ENCODE measurements at regions not wholly inside any gene's neighbourhood (a gene's known extent, or its start where the extent isn't known, plus 50 kb on each side); places are given as distances from the start of the nearest gene placed in this dataset.

GRCh38 chr21:32173121-32173724 is 105.6 kb downstream of the MIS18A start:
- Histone ChIP-seq H3K14ac (ENCODE audit: insufficient read depth, low read length) (no peak overlapping the region), H4K20me1 (ENCODE audit: control insufficient read depth, insufficient read depth, insufficient read length) (no peaks in the 10 kb centered on the region), H3K23me2 (ENCODE audit: insufficient read length, low read depth, low read length, poor library complexity, severe bottlenecking) (no peaks in the 10 kb centered on the region), H4K8ac (replicated peaks; ENCODE audit: insufficient read length, low read depth, low read length) (no peak overlapping the region), H3K23ac (ENCODE audit: insufficient read length, low read depth, low read length) (no peak overlapping the region), H2BK5ac (ENCODE audit: insufficient read length, low read length) (no peak overlapping the region), H2AFZ (ENCODE audit: low read length) (no peak overlapping the region), H3K27ac (ENCODE audit: insufficient read length, low read depth, low read length) (no peak overlapping the region), H3K18ac (ENCODE audit: insufficient read length, low read depth, low read length) (no peak overlapping the region), H3K56ac (ENCODE audit: insufficient read length, low read depth, low read length) (no peak overlapping the region), H3K27me3 (ENCODE audit: insufficient read depth, low read length) (no peaks in the 10 kb centered on the region), H3K4me2 (ENCODE audit: insufficient read depth, insufficient read length, low read length) (no peak overlapping the region), H4K5ac (ENCODE audit: insufficient read length, low read depth, low read length) (no peak overlapping the region), H2BK120ac (ENCODE audit: low read depth, low read length, poor library complexity, severe bottlenecking) (no peak overlapping the region), H2BK12ac (ENCODE audit: insufficient read length, low read depth, low read length) (no peak overlapping the region), H3K9me3 (ENCODE audit: control insufficient read depth, low read depth, low read length) (no peaks in the 10 kb centered on the region), H2BK15ac (ENCODE audit: low read depth, low read length) (no peak overlapping the region), H3K4ac (ENCODE audit: low read depth, low read length) (no peak overlapping the region), H3K79me1 (ENCODE audit: insufficient read depth, low read depth, low read length, poor library complexity, severe bottlenecking) (no peaks in the 10 kb centered on the region), H2AK5ac (ENCODE audit: insufficient read length, low read length) (no peak overlapping the region), H3T11ph (ENCODE audit: low read length) (no peak overlapping the region), H3K9ac (ENCODE audit: extremely low read depth, insufficient read length, low read length) (no peak overlapping the region), H4K91ac (ENCODE audit: insufficient read length, low read depth, low read length) (no peak overlapping the region), H3K79me2 (ENCODE audit: insufficient read depth, low read length) (no peaks in the 10 kb centered on the region), H2BK20ac (ENCODE audit: low read depth, low read length, poor library complexity, severe bottlenecking) (no peak overlapping the region), H3K4me1 (ENCODE audit: insufficient read depth, low read length) (no peaks in the 10 kb centered on the region)
- no peak for TF ChIP-seq CTCF (conservative IDR thresholded peaks at IDR 0.05)
- Mint-ChIP-seq H3K36me3 (ENCODE audit: insufficient read depth in 1 of 3, low read depth in 3 of 3) (no peaks in the 10 kb centered on the region), H3K4me1 (no peaks in the 10 kb centered on the region), H3K4me3 (no peak overlapping the region), H3K27ac (no peak overlapping the region), H3K9me3 (no peaks in the 10 kb centered on the region), H3K27me3 (ENCODE audit: low read depth) (no peaks in the 10 kb centered on the region)
- no CpG with 5 or more reads among the region's 1 CpG for WGBS (ENCODE audit: extremely low coverage, insufficient read length, low lambda C conversion rate)
- no peak for DNase-seq
